ENCODE measurements at regions not wholly inside any gene's neighbourhood (a gene's known extent, or its start where the extent isn't known, plus 50 kb on each side); places are given as distances from the start of the nearest gene placed in this dataset.

DNA sequence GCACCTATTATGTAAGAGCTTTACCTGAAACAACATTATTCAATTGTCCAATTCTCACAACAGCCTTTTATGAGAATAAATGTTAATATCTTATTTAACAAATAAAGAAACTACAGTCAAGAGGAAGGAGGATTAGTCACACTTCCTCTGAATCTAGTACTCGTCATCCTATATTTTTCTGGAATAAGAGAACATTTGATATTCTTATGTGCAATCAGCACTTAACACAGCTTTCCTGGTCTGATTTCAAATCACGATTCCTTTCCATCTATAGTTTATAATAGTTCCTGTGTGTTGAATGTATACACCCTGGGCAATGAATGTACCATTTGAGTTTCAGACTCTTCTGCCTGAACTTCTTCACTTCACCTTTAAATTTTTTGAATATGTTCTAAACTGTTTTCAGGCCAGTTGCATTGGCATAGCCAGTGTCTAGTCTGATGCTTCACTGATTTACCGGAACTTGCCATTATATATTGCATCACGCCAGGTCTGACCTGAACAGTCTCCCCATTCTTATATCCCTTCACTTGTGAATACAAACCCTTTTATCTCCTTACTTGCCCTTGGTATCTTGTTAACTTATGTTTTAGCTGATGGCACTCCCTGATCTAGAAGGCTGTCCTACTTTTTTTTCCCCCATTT lies 698.3 kb downstream of the MAT2B start:
- Histone ChIP-seq H3K36me3 (ENCODE audit: control insufficient read depth in 5 of 5, insufficient read depth in 5 of 5, low read length in 5 of 5) (no peaks in the 10 kb centered on the region), H3K9ac (ENCODE audit: low read length in 5 of 5) (no peak overlapping the region), H3K4me1 (ENCODE audit: control insufficient read depth in 5 of 5, insufficient read depth in 5 of 5, low read length in 5 of 5) (peaks cover 0 to 11% (median 5%) of the 10 kb centered on the region in 5 donors), H3K4me3 (ENCODE audit: low read depth in 1 of 5, low read length in 5 of 5) (no peak overlapping the region), H3K27me3 (ENCODE audit: control insufficient read depth in 5 of 5, insufficient read depth in 4 of 5, low read length in 5 of 5) (no peaks in the 10 kb centered on the region), H3K27ac (ENCODE audit: low read depth, low read length) (no peak overlapping the region), H3K9me3 (ENCODE audit: control insufficient read depth in 5 of 5, low read length in 5 of 5) (peaks cover 0 to 7% (median 0%) of the 10 kb centered on the region in 5 donors)

GRCh38 chr5:164204338-164204946 lies 699.0 kb downstream of the MAT2B start:
- Histone ChIP-seq H3K4me1 (ENCODE audit: control insufficient read depth in 5 of 5, insufficient read depth in 5 of 5, low read length in 5 of 5) (peaks cover 0 to 11% (median 5%) of the 10 kb centered on the region in 5 donors), H3K4me3 (ENCODE audit: low read depth in 1 of 5, low read length in 5 of 5) (no peak overlapping the region), H3K27ac (ENCODE audit: low read depth, low read length) (no peak overlapping the region), H3K27me3 (ENCODE audit: control insufficient read depth in 5 of 5, insufficient read depth in 4 of 5, low read length in 5 of 5) (no peaks in the 10 kb centered on the region), H3K36me3 (ENCODE audit: control insufficient read depth in 5 of 5, insufficient read depth in 5 of 5, low read length in 5 of 5) (no peaks in the 10 kb centered on the region), H3K9ac (ENCODE audit: low read length in 5 of 5) (no peak overlapping the region), H3K9me3 (ENCODE audit: control insufficient read depth in 5 of 5, low read length in 5 of 5) (peaks cover 0 to 4% (median 0%) of the 10 kb centered on the region in 5 donors)

GRCh38 chr5:164206196-164206595 lies 700.8 kb downstream of the MAT2B start:
- no peak overlapping the region for H3K27ac ChIP-seq (ENCODE audit: low read depth, low read length)
- H3K27me3 ChIP-seq (ENCODE audit: control insufficient read depth in 5 of 5, insufficient read depth in 4 of 5, low read length in 5 of 5), result no peaks in the 10 kb centered on the region
- peaks cover 0 to 11% (median 5%) of the 10 kb centered on the region in 5 donors for H3K4me1 ChIP-seq (ENCODE audit: control insufficient read depth in 5 of 5, insufficient read depth in 5 of 5, low read length in 5 of 5)
- H3K9me3 ChIP-seq (ENCODE audit: control insufficient read depth in 5 of 5, low read length in 5 of 5), result no peaks in the 10 kb centered on the region
- no peak overlapping the region for H3K4me3 ChIP-seq (ENCODE audit: low read depth in 1 of 5, low read length in 5 of 5)
- H3K36me3 ChIP-seq (ENCODE audit: control insufficient read depth in 5 of 5, insufficient read depth in 5 of 5, low read length in 5 of 5), result no peaks in the 10 kb centered on the region
- no peak overlapping the region for H3K9ac ChIP-seq (ENCODE audit: low read length in 5 of 5)

- H3K27ac ChIP-seq (ENCODE audit: low read depth, low read length), result no peak overlapping the region
- no peaks in the 10 kb centered on the region for H3K36me3 ChIP-seq (ENCODE audit: control insufficient read depth in 5 of 5, insufficient read depth in 5 of 5, low read length in 5 of 5)
- H3K27me3 ChIP-seq (ENCODE audit: control insufficient read depth in 5 of 5, insufficient read depth in 4 of 5, low read length in 5 of 5), result no peaks in the 10 kb centered on the region
- H3K9me3 ChIP-seq (ENCODE audit: control insufficient read depth in 5 of 5, low read length in 5 of 5), result no peaks in the 10 kb centered on the region
- peaks cover 0 to 11% (median 3%) of the 10 kb centered on the region in 5 donors for H3K4me1 ChIP-seq (ENCODE audit: control insufficient read depth in 5 of 5, insufficient read depth in 5 of 5, low read length in 5 of 5)
- no peak overlapping the region for H3K9ac ChIP-seq (ENCODE audit: low read length in 5 of 5)
- H3K4me3 ChIP-seq (ENCODE audit: low read depth in 1 of 5, low read length in 5 of 5), result no peak overlapping the region
Observed at GRCh38 chr5:164207646-164208045, 702.2 kb downstream of the MAT2B start.

DNA sequence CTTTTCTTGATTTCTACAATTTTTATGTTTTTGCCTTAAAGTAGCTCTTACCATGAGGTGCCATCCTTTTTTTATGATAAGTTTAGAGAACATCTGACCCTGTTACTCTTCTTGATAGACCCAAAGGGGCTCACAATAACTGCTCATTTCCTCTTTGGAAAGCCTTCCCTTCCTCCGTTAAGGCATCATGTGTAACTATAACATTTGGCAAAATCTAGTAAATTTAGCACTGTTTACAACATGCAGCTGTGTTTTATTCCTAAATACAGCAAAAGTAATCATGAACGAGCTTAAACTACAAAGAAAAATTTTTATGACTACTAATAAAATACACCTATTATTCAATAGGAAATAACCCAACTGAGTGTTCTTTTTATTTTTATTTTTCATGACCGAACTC lies 705.1 kb downstream of the MAT2B start:
- Histone ChIP-seq H3K9ac (ENCODE audit: low read length in 5 of 5) (no peak overlapping the region), H3K36me3 (ENCODE audit: control insufficient read depth in 5 of 5, insufficient read depth in 5 of 5, low read length in 5 of 5) (no peaks in the 10 kb centered on the region), H3K4me1 (ENCODE audit: control insufficient read depth in 5 of 5, insufficient read depth in 5 of 5, low read length in 5 of 5) (no peaks in the 10 kb centered on the region), H3K27me3 (ENCODE audit: control insufficient read depth in 5 of 5, insufficient read depth in 4 of 5, low read length in 5 of 5) (no peaks in the 10 kb centered on the region), H3K4me3 (ENCODE audit: low read depth in 1 of 5, low read length in 5 of 5) (no peak overlapping the region), H3K27ac (ENCODE audit: low read depth, low read length) (no peak overlapping the region), H3K9me3 (ENCODE audit: control insufficient read depth in 5 of 5, low read length in 5 of 5) (no peaks in the 10 kb centered on the region)

- Histone ChIP-seq H3K9me3 (ENCODE audit: control insufficient read depth in 5 of 5, low read length in 5 of 5) (peaks cover 0 to 2% (median 0%) of the 10 kb centered on the region in 5 donors), H3K9ac (ENCODE audit: low read length in 5 of 5) (no peak overlapping the region), H3K4me1 (ENCODE audit: control insufficient read depth in 5 of 5, insufficient read depth in 5 of 5, low read length in 5 of 5) (no peaks in the 10 kb centered on the region), H3K4me3 (ENCODE audit: low read depth in 1 of 5, low read length in 5 of 5) (no peak overlapping the region), H3K27ac (ENCODE audit: low read depth, low read length) (no peak overlapping the region), H3K36me3 (ENCODE audit: control insufficient read depth in 5 of 5, insufficient read depth in 5 of 5, low read length in 5 of 5) (no peaks in the 10 kb centered on the region), H3K27me3 (ENCODE audit: control insufficient read depth in 5 of 5, insufficient read depth in 4 of 5, low read length in 5 of 5) (no peaks in the 10 kb centered on the region)
Observed at GRCh38 chr5:164214698-164215097, 709.3 kb downstream of the MAT2B start.

DNA sequence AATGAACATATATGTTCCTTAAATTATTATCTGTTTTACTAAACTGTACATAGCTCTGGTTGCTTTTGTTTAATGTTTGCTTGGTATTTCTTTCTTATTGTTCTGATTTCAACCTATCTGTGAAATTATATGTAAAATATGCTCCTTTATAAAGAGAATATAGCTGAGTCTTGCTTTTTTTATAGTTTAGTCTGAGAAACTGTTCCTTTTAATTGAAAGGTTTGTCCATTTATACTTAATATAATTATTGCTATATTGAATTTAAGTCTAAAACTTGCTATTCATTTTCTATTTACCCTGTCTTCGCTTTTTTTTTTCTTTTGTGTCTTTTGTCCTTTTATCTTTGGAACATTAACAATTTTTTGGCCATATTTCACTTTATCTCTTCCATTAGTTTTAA lies 712.0 kb downstream of the MAT2B start:
- no peaks in the 10 kb centered on the region for H3K4me1 ChIP-seq (ENCODE audit: control insufficient read depth in 5 of 5, insufficient read depth in 5 of 5, low read length in 5 of 5)
- H3K9ac ChIP-seq (ENCODE audit: low read length in 5 of 5), result no peak overlapping the region
- no peak overlapping the region for H3K27ac ChIP-seq (ENCODE audit: low read depth, low read length)
- H3K9me3 ChIP-seq (ENCODE audit: control insufficient read depth in 5 of 5, low read length in 5 of 5), result peaks cover 0 to 2% (median 0%) of the 10 kb centered on the region in 5 donors
- no peaks in the 10 kb centered on the region for H3K36me3 ChIP-seq (ENCODE audit: control insufficient read depth in 5 of 5, insufficient read depth in 5 of 5, low read length in 5 of 5)
- H3K27me3 ChIP-seq (ENCODE audit: control insufficient read depth in 5 of 5, insufficient read depth in 4 of 5, low read length in 5 of 5), result no peaks in the 10 kb centered on the region
- H3K4me3 ChIP-seq (ENCODE audit: low read depth in 1 of 5, low read length in 5 of 5), result no peak overlapping the region

DNA sequence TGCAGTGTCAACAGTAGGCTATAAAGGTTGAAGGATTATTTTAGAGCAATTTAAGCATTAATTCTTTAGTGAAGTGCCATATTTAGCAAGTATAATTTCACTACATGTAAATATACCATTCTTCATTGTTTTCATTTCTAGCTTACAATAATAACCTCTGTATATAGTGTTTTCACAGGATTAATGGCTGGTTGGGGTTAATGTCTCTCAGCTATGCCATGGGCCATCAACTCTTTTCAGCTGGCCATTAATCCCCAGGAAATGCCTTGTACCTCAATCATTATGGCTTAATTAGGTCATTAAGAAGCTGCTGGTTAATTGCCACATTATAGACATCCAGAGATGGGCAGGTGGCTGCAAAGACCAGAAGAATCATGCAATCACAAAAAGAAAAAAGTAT lies 715.1 kb downstream of the MAT2B start:
- Histone ChIP-seq H3K27me3 (ENCODE audit: control insufficient read depth in 5 of 5, insufficient read depth in 4 of 5, low read length in 5 of 5) (no peaks in the 10 kb centered on the region), H3K27ac (ENCODE audit: low read depth, low read length) (no peak overlapping the region), H3K4me3 (ENCODE audit: low read depth in 1 of 5, low read length in 5 of 5) (no peak overlapping the region), H3K9ac (ENCODE audit: low read length in 5 of 5) (no peak overlapping the region), H3K9me3 (ENCODE audit: control insufficient read depth in 5 of 5, low read length in 5 of 5) (peaks cover 0 to 2% (median 0%) of the 10 kb centered on the region in 5 donors), H3K36me3 (ENCODE audit: control insufficient read depth in 5 of 5, insufficient read depth in 5 of 5, low read length in 5 of 5) (no peaks in the 10 kb centered on the region), H3K4me1 (ENCODE audit: control insufficient read depth in 5 of 5, insufficient read depth in 5 of 5, low read length in 5 of 5) (no peaks in the 10 kb centered on the region)

DNA sequence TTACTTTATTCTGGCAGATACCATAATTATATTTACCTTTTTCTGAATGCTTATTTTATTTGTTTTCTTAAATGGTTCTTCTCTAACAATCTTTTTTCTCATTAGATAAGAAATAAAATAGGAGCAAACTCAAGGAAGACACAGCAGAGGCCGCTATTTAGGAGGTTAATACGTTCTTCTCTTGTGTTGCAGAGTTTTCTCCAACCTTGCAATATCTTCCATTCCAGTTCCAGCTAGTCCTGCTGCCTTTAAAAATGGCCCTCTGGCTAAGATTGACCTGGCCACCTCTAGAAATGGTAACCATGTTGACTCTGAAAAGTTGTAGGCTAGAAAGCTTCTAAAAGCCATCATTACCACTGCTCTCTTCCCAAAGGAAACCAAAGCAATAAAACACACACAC lies 718.8 kb downstream of the MAT2B start:
- no peaks in the 10 kb centered on the region for H3K4me1 ChIP-seq (ENCODE audit: control insufficient read depth in 5 of 5, insufficient read depth in 5 of 5, low read length in 5 of 5)
- H3K36me3 ChIP-seq (ENCODE audit: control insufficient read depth in 5 of 5, insufficient read depth in 5 of 5, low read length in 5 of 5), result no peaks in the 10 kb centered on the region
- no peaks in the 10 kb centered on the region for H3K27me3 ChIP-seq (ENCODE audit: control insufficient read depth in 5 of 5, insufficient read depth in 4 of 5, low read length in 5 of 5)
- H3K9me3 ChIP-seq (ENCODE audit: control insufficient read depth in 5 of 5, low read length in 5 of 5), result peaks cover 0 to 8% (median 5%) of the 10 kb centered on the region in 5 donors
- H3K4me3 ChIP-seq (ENCODE audit: low read depth in 1 of 5, low read length in 5 of 5), result no peak overlapping the region
- no peak overlapping the region for H3K9ac ChIP-seq (ENCODE audit: low read length in 5 of 5)
- H3K27ac ChIP-seq (ENCODE audit: low read depth, low read length), result no peak overlapping the region

DNA sequence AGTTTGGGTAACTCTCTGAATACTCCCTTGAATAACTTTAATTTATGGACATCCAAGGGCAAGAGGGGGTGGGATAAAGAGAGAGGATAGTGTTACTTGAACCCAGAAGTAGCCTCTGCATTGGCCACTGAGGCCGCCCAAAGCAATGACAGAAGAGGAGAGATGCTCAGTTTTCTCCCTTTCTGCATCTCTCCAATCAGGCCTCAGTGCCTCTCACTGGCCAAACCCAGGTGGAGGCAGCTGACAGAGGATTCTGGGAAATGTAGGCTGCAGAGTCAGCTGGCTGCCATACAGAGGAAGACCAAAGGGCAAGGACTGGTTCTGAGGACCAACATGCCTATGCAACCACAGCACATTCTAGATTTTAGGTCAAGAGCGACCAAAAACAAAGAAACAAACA lies 719.4 kb downstream of the MAT2B start:
- no peak overlapping the region for H3K27ac ChIP-seq (ENCODE audit: low read depth, low read length)

More for the DNA sequence above, 719.4 kb downstream of the MAT2B start:
- Histone ChIP-seq H3K9ac (ENCODE audit: low read length in 5 of 5) (no peak overlapping the region), H3K4me1 (ENCODE audit: control insufficient read depth in 5 of 5, insufficient read depth in 5 of 5, low read length in 5 of 5) (no peaks in the 10 kb centered on the region), H3K36me3 (ENCODE audit: control insufficient read depth in 5 of 5, insufficient read depth in 5 of 5, low read length in 5 of 5) (no peaks in the 10 kb centered on the region), H3K9me3 (ENCODE audit: control insufficient read depth in 5 of 5, low read length in 5 of 5) (peaks cover 0 to 8% (median 5%) of the 10 kb centered on the region in 5 donors), H3K4me3 (ENCODE audit: low read depth in 1 of 5, low read length in 5 of 5) (no peak overlapping the region), H3K27me3 (ENCODE audit: control insufficient read depth in 5 of 5, insufficient read depth in 4 of 5, low read length in 5 of 5) (no peaks in the 10 kb centered on the region)

Measured in subcutaneous abdominal adipose tissue (tissue), 5 donors.